ENCODE measurements at regions not wholly inside any gene's neighbourhood (a gene's known extent, or its start where the extent isn't known, plus 50 kb on each side); places are given as distances from the start of the nearest gene placed in this dataset.

DNA sequence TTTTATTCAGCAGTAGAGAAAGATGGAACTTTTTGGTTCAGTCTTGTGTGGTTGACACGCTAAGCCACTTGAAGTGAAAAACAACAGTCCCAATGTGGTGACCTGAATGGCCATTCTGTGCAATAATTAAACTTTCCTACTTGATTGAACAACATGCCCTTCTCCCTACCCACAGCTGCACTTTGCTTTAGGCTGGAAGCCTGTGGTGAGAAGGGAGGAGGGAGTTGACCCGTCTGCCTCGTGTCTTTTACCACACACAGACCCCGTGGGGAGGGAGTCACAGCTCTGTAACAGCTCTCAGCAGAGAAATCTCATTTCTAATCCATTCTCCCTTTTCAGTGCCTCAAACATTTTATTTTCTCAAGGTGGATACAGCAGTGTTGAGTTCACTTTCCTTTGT, 138.2 kb upstream of the PKDCC start:
- Histone ChIP-seq H3K9me3 (ENCODE audit: low read depth, low read length, poor library complexity, severe bottlenecking) (no peaks in the 10 kb centered on the region), H3K36me3 (ENCODE audit: insufficient read depth, low read length, poor library complexity, severe bottlenecking) (no peaks in the 10 kb centered on the region), H3K4me1 (ENCODE audit: insufficient read depth, low read length, poor library complexity, severe bottlenecking) (no peaks in the 10 kb centered on the region), H3K27ac (ENCODE audit: low read depth, low read length, poor library complexity, severe bottlenecking) (no peak overlapping the region), H3K27me3 (replicated peaks; ENCODE audit: insufficient read depth, low read depth, low read length, poor library complexity) (no peaks in the 10 kb centered on the region), H3K4me3 (ENCODE audit: low read depth, low read length, poor library complexity, severe bottlenecking) (no peak overlapping the region)
- no TSS peak for BruUV-seq (replicated peaks)
- intact Hi-C loops (cut with micrococcal nuclease; ENCODE audit: unreplicated experiment), result no loop called here
- POLR2A ChIA-PET (ENCODE audit: low non-redundant PET), result no interaction called here
- CTCF ChIA-PET, result no interaction called here
- TF ChIP-seq, protein P1, sequence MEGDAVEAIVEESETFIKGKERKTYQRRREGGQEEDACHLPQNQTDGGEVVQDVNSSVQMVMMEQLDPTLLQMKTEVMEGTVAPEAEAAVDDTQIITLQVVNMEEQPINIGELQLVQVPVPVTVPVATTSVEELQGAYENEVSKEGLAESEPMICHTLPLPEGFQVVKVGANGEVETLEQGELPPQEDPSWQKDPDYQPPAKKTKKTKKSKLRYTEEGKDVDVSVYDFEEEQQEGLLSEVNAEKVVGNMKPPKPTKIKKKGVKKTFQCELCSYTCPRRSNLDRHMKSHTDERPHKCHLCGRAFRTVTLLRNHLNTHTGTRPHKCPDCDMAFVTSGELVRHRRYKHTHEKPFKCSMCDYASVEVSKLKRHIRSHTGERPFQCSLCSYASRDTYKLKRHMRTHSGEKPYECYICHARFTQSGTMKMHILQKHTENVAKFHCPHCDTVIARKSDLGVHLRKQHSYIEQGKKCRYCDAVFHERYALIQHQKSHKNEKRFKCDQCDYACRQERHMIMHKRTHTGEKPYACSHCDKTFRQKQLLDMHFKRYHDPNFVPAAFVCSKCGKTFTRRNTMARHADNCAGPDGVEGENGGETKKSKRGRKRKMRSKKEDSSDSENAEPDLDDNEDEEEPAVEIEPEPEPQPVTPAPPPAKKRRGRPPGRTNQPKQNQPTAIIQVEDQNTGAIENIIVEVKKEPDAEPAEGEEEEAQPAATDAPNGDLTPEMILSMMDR (conservative IDR thresholded peaks at IDR 0.05; ENCODE audit: low read depth, low read length), result no peak
- no peak for DNase-seq (ENCODE audit: low spot score)

DNA sequence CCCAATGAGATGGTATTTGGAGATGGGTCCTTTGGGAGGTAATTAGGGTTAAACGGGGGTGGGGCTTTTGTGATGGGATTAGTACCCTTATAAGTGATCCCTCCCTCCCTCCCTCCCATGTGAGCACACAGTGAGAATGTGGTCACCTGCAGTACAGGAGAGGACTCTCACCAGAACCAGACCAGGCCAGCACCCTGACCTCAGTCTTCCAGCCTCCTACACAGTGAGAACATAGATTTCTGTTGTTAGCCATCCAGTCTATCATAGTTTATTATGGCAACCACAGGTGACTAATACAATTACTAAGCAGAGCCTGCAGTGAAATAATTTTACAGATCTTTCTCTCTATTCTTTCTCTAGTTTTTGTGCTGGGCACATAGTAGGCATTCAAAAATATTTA, 137.7 kb upstream of the PKDCC start:
- no peak overlapping the region for H3K27ac ChIP-seq (ENCODE audit: low read depth, low read length, poor library complexity, severe bottlenecking)
- no peaks in the 10 kb centered on the region for H3K36me3 ChIP-seq (ENCODE audit: insufficient read depth, low read length, poor library complexity, severe bottlenecking)
- no peaks in the 10 kb centered on the region for H3K4me1 ChIP-seq (ENCODE audit: insufficient read depth, low read length, poor library complexity, severe bottlenecking)
- no peak for TF ChIP-seq EZH2 (IDR thresholded peaks at IDR 0.05; ENCODE audit: borderline replicate concordance, low read depth, low read length, poor library complexity, severe bottlenecking)
- TF ChIP-seq, protein P1 (conservative IDR thresholded peaks at IDR 0.05; ENCODE audit: low read depth, low read length), result no peak
- POLR2A ChIA-PET (ENCODE audit: low non-redundant PET), result no interaction called here
- intact Hi-C loops (cut with micrococcal nuclease; ENCODE audit: unreplicated experiment), result no loop called here
- BruUV-seq (replicated peaks), result no TSS peak
- no peaks in the 10 kb centered on the region for H3K27me3 ChIP-seq (replicated peaks; ENCODE audit: insufficient read depth, low read depth, low read length, poor library complexity)
- CTCF ChIA-PET, result no interaction called here
- DNase-seq (ENCODE audit: low spot score), result no peak
- H3K9me3 ChIP-seq (ENCODE audit: low read depth, low read length, poor library complexity, severe bottlenecking), result no peaks in the 10 kb centered on the region
- H3K4me3 ChIP-seq (ENCODE audit: low read depth, low read length, poor library complexity, severe bottlenecking), result no peak overlapping the region

DNA sequence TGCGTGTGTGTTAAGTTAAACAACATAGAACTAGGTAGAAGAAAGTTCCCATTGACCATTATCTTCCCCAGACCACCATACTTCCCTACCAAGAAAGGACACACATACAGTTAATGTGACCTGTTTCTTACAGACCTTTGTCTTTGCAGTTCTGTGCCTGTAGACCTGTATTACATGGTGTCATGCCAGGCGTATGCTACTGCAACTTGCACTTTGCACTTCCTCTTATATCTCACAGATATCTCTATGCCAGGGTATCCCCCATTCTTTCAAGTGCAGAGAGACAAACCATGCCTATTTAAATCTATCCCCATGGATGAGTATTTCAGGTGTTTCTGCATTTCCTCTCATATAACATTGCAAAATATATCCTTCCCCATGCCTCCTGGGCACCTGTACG, 136.8 kb upstream of the PKDCC start:
- Histone ChIP-seq H3K4me3 (ENCODE audit: low read depth, low read length, poor library complexity, severe bottlenecking) (no peak overlapping the region), H3K9me3 (ENCODE audit: low read depth, low read length, poor library complexity, severe bottlenecking) (no peaks in the 10 kb centered on the region), H3K36me3 (ENCODE audit: insufficient read depth, low read length, poor library complexity, severe bottlenecking) (no peaks in the 10 kb centered on the region), H3K27ac (ENCODE audit: low read depth, low read length, poor library complexity, severe bottlenecking) (no peak overlapping the region), H3K27me3 (replicated peaks; ENCODE audit: insufficient read depth, low read depth, low read length, poor library complexity) (no peaks in the 10 kb centered on the region), H3K4me1 (ENCODE audit: insufficient read depth, low read length, poor library complexity, severe bottlenecking) (no peaks in the 10 kb centered on the region)
- POLR2A ChIA-PET (ENCODE audit: low non-redundant PET), result no interaction called here
- no TSS peak for BruUV-seq (replicated peaks)
- CTCF ChIA-PET, result no interaction called here
- no peak for DNase-seq (ENCODE audit: low spot score)
- intact Hi-C loops (cut with micrococcal nuclease; ENCODE audit: unreplicated experiment), result no loop called here
- TF ChIP-seq, protein P1 (conservative IDR thresholded peaks at IDR 0.05; ENCODE audit: low read depth, low read length), result no peak
- TF ChIP-seq EZH2 (IDR thresholded peaks at IDR 0.05; ENCODE audit: borderline replicate concordance, low read depth, low read length, poor library complexity, severe bottlenecking), result no peak

Measured in A673 (cell line).